GM18519 (cell line): ENCODE measurements at regions not wholly inside any gene's neighbourhood (a gene's known extent, or its start where the extent isn't known, plus 50 kb on each side); places are given as distances from the start of the nearest gene placed in this dataset.

ENCODE experiments used
- ATAC-seq: cut with Tn5 transposase; IDR thresholded peaks from one replicate; pipeline ENCODE4 v1.9.1; 2021; ENCODE audit warnings: mild to moderate bottlenecking, moderate library complexity; ENCODE audit not compliant: unreplicated experiment, low FRiP score

DNA sequence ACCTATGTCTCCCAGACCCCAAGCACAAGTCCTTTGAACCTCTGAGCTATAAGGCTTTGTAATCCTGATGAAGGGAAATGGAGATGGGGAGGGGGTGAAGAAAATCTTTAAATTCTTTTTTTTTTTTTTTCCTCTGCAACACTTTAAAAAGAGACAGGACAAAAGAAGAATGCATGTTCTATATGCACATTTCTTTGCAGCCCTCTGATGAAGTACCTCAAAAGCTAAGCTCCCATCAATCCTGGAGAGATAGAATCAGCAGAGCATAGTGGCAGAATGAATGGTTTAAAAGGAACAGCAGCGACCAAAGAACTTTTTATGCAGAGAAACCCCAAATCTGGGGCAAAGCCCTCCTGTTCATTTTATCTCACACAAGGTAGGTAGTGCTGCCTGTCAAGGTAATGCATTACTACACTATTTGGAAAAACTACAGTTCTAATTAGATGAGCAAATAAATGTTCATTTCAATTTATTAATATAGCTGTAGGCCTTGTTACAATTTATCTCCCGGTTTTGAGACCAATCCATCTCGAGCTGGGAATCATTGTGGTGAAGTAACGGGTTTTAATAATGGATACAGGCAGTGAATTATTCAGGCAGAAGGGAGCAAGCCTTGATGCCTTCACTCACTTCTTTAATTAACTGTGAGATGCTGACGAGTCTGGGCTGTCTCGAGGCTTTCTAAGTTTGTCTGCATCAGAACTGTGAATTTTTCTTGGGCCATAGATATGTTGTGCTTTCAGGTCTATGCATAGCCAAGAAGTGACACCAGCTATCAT is 173.5 kb upstream of the ZNF608 start:
- ATAC-seq: no peak

DNA sequence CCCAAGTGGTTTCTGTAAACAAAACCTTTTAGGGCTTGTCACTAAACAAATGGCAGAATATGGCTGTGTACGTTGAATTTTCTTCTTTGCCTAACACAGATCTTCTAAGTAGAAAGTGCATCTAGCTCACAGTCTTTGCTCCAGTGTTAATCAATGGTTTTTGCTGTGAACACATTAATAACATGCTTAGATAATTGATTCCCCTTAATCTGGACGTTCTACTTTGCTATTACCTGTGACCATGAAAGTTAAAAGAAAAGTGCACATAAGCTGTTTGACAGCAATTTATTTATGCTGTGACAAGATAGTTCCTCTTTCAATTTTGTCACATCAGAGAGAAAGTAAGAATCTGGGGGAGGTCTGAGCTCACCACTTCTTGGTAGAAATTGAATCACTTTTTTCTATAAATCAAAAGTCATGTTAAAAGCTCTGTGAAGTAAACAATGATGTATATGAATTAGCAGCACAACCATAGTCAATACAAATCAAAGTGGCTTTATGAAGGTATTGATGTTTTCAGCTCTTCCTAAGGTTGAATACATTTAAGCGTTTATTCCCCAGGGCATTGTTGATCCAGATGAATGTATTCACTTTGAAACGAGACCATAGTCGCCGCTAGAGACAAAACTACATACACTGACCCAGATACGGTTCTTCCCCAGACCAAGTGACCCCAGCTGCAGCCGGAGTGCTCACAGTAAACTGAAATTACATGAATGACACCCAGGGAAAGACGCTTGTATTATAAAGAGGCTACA is 174.6 kb upstream of the ZNF608 start:
- peak; percentile 77 for ATAC-seq

DNA sequence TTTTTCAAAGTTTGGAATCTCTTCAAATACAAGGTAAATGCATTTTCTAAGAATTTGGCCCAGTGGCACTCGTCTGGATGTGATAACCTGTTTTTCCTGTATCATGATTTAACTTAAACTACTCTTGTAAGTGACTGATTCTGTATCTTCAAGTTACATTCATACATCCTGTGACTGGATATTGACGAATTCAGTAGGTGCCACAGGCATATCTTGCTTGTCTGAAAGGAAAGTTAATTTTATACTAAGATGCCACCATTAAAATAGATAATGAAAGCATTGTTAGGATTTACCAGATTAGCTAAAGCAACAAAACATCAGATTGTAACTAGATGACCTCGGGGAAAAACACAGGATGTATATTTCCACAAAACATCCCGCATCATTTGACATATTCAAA is 175.3 kb upstream of the ZNF608 start:
- peak; percentile 7 for ATAC-seq

DNA sequence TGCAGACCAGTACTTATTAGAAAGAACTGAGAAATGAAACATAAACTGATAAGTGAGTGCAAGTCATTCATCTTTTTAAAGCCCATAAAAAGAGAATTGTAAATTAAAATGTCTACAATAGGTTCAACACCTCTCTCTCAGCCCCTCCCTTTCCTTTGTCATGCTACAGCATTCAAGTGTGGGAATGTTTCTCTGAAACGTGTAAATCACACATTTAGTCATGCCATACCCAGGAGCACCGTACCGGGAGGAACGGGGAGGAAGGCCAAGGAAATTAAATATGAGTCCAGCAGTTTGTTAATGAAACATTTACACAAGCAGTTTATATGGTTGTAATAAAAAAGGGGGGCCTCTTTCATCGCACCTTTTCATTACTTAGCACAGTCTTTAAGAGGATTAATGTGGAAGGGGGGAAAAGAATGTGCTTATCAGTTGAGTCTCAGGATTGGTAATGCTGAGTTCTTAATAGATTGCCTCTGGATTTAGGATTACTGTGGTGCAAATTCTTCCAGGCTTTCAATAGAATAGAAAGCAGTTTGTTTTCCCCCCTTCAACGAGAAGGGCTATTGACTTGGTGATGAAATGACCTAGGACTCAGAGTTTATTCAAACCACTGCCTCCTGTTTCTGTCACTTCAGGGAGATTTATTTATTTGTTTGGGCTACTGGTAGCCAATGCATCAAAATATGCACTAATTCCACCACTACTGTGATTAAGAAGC is 176.0 kb upstream of the ZNF608 start:
- ATAC-seq: no peak

DNA sequence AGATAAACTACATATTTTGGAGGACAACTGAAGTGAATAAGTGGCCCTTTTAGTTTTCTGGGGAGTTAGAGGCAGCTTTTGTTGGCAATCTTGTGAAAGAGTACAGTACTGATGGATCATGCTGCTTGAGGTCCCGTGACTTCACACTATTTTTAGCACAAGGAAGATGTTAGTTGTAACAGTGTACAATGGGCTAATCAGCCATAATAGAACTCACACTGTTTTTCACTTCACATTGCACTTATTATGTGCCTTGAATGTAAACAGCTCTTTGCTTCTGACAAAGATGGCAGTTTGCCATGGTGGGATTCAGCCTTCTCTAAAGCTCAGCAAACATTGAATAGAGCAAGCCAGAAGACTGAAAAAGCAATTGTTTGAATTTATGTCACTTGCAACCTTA is 176.7 kb upstream of the ZNF608 start:
- no peak for ATAC-seq

DNA sequence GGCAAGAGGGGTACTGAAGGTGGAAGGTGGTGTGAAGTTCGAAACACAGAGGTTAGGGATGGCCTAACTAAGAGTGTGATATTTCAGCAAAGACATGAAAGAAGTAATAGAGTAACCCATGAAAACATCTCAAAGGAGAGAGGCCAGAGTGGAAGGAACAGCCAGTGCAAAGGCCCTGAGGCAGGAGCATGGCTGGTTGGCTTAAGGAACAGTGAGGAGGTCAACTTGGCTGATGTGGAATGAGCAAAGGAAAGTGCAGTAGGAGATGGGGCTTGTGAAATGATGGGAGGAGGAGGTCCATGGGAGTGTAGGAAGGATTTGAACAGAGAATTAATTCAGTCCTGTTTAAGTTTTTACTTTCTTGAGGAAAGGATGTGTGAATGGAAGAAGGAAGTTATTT is 178.3 kb upstream of the ZNF608 start:
- no peak for ATAC-seq

DNA sequence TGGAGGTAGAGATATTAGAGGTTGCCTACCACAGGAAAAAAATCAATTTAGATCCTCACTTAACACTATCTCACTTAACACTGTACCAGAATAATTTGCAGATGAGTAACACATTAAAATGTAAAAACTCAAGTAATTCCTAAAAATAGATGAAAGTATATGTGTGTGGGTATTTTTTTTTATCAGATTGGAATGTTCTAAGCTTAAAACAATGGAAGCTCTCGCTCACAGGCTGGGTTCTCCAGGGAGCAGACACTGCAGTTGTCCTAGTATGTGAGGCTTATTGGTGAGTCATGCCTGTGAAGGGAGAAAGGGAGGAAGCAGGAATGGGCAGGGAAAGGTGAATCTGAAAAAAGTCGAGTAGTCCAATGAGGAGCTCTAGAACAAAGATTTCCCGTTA is 181.3 kb upstream of the ZNF608 start:
- ATAC-seq: no peak

DNA sequence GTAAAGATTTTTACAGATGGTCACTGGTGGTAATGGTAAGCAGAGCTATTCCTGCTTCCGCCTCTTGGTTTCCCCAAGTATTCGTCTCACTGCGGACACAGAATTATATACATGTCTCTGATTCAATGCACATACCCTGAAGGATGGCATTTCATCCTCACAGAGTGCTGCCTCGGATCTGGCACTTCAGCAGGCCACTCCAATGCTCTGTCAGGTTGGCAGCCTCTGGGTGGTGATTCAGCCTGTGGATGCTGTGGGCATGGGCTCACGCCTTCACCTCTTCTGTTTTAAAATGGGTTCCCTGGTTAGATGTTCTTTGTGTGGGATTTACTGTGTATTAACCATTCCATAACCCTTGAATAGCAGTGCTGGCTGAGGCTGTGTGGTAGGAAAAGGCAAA is 182.6 kb upstream of the ZNF608 start:
- no peak for ATAC-seq

DNA sequence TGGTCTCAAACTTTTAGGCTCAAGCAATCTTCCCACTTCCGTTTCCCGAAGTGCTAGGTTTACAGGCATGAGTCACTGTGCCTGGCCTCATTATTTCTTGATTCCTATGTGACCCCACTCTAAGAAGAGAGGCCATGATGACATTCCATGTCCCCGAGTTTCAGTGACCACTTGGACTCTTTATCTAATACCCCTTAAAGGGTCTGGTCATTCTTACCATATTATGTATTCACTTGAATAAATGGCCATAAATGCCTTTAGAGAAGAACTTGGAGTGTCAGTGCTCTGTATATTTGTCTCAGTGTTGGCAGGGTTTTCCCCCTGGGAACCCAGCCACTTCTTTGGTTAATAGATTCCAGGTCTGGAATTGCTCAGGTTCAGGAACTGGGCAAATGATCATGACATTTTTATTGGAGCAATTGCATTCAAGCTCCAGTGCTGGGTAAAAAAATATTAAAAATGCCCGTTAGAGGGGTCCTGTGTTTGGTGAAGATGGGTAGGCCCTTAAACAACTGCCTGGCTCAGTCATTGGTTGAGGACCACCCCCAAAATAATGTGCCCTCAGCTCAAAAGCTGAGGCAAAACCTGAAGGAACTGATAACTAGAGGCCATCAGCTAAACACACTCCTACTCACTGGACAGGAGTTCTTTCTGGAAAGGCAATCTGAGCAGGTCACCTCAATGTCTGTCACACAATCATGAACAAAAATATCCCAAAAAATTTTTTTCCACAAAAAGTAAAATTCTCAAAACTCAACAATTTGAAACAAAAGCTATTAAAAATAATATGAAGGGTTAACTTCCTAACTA is 186.6 kb upstream of the ZNF608 start:
- no peak for ATAC-seq

DNA sequence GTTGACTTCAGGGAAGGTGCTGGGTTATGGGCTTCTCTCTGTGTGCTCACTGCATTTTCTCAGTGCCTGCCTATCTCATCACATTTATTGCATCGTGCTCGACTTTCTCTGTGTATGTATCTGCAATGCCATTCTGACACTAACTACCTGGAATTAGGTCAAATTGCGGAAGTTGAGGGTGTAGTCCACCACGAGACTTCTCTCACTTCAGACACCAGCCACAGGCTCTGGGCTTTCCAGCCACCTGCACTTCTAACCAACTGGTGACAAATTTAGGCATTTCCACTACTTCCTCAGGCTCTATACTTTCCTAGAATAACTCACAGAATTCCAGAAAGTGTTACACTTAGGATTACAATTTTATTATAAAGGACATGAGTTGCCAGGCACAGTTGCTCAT is 188.6 kb upstream of the ZNF608 start:
- peak; percentile 73 for ATAC-seq

DNA sequence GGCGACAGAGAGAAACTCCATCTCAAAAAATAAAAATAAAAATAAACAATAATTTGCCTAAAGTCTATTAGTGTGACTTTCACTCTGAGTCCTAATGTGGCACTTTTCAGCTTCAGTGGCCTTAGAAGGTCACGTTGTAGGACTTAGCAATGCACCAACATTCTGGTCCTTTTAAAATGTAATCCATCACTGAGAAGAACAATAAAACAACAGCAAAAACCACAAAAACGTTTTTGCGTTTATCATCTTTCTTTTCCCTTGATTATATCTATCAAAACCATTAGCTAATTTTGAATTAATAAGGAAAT is 190.1 kb upstream of the ZNF608 start:
- ATAC-seq: peak; percentile 34

DNA sequence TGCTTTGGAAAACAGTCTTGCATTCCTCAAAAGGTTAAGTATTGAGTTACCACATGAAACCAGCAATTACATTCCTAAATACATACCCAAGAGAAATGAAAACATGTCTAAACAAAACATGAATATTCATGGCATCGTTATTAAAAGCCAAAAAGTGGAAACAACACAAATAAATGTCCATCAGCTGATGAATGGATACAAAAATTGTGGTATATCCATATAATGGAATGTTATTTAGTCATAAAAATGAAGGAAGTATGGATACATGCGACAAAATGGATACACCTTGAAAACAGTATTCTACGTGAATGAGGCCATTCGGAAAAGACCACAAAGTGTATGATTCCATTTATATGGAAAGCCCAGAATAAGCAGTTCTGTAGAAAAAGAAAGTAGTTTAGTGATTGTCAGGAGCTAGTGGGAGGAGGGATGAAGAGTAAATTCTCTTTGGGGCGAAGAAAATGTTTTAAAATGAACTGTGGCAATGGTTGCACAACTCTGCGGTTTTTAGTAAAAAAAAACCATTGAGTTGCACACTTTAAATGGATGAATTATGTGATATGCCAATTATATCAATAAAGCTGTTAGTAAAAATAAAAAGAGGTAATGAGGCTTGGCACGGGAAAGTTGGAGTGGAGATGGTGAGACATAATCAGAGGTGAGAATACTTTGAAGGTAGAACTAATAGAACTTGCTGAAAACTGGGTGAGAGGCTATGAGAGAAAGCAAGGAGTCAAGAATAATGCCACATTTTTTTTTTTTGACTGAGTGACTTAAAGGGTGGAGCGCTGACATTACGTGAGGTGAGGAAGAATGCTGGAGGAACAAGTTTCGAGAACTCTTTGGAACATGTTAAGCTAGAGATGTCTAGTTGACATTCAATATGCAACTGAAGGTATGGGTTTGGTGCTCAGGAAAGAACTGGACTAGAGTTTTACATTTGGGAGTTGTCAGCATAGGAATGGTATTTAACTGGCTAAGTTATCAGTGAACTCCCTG is 194.9 kb upstream of the ZNF608 start:
- no peak for ATAC-seq

DNA sequence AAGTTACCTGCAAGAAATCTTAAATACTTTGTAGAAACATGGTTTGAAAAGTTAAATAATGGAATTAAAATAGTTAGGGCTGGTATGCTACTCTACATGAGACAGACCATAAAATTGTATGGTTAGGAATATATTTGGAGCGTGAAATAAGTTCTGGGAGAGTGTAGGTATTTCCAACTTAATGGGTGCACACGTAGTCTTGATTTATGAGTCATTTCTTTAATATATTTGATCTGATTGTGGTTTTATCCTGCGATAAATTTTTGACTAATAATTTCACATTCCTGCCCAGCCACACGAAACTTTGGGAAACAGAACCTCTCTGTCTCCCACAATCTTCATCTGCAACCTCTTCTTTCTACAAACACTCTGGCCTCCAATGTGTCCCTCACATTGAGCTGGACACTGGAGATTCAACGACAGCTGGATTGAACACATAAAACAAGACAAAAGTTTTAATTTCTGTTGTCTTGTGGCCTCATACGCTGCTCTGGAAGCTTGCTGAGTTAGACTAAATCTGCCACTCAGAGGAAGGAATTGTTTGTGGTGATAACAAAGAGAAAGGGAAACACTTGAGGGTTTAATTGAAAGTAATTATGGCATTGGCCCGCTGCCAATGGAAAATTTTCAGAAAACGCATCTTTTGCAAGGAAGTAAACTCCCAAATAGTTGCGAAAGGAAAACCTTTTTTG is 201.8 kb upstream of the ZNF608 start:
- no peak for ATAC-seq

DNA sequence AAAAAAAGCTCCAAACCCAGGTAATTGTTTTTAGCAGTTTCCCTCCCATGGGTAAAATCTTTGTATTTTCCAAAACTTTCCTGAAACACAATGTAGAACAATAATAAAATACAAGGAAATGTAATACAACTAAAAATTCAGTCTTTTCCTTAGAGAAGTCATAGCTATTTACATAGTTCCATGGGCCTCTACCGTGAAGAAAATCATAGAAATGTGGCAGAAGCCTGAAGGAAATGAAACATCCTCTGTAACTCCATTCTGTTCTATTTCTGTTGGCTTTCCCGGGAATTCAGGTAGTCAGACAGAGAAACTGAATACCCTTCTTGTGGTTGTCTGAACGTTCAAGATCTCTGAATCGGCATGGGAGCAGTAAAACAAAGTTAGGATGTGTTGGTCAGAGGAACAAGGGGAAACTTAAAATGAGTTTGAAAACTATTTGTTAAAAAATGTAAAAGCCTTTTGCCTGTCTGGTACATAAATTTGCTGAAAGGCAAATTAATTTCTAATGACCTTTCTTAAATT is 202.4 kb upstream of the ZNF608 start:
- ATAC-seq: no peak

DNA sequence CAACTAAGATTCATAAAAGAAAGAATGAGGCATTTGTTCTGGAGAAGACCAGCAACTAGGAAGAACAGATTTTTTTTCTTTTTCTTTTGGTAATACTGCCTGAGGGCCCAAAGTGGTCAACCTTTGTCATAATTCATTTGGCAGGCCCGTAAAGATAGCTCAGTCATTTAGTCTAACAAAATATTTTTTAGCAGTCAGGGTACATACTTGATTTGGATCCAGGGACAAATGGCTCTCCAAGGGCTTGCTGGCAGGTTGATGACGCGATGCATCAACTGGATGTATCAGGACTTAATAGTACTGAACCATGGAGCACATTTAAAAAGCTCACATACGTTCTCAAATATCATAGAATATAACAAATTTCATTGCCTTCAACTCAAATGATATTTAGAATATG is 203.4 kb upstream of the ZNF608 start:
- ATAC-seq: no peak

DNA sequence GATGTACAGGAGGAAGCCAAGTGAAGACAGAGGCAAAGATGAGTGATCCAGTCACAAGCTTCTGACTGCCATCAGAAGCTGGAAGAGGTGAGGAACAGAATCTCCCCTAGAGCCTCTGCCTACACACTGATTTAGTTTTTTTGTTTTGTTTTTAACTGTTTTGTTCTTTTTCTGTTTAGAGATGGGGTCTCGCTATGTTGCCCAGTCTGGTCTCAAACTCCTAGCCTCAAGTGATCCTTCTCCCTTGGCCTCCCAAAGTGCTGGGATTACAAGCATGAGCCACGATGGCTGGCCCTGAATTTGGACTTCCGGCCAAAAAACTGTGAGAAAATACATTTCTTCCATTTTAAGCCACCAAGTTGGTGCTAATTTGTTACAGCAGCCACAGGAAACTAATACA is 204.7 kb upstream of the ZNF608 start:
- no peak for ATAC-seq

DNA sequence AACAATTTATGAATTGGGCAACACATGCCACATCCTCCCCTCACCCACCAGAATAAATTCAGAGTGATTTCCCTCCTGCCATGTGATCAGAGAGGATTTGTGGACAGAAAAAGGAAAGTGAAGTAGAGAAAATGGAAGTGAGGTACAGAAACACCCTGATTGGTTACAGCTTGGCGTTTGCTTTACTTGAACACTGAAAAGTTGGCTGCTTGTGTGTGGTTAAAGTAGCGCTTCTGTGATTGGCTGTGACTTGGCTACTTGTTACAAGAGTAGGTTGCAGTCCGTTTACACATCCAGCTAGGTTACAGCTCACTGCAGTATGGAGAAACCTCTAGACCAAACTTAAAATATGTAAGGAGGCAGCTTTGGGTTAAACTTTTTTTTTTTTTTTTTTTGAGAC is 205.2 kb upstream of the ZNF608 start:
- peak; percentile 47 for ATAC-seq

DNA sequence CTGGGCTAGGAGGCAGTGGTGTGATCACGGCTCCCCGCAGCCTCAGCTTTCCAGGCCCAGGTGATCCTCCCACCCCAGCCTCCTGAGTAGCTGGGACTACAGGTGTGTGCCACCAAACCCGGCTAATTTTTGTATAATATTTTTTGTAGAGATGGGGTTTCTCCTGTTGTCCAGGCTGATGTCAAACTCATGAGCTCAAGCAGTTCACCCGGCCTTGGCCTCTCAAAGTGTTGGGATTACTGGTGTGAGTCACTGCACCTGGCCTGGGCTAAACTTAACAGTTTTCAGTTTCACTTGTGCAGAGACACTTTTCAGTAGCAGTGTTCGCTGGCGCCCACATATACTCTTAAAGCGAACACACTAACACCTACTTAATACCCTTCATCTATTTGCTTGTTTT is 205.6 kb upstream of the ZNF608 start:
- peak; percentile 84 for ATAC-seq

DNA sequence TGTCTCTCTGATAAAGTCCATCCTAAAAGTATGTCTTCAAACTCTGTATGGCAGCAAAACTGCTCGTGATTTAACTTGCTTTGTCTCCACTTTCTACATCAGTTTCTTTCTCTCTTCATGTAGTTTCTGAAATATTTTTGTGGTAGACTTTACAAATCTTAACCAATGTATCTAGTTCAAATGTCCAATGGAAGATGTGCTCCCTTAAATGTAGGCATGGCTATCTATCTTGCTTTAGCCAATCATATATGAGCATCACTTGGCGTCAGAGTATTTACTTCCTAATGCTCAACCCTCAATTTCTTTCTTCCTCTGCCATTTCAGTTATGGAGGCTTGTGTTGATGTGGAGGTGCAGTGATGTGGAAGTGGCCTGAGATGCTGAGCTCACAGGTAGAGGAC is 206.1 kb upstream of the ZNF608 start:
- peak; percentile 55 for ATAC-seq
